GM18868 (cell line): ENCODE measurements at regions not wholly inside any gene's neighbourhood (a gene's known extent, or its start where the extent isn't known, plus 50 kb on each side); places are given as distances from the start of the nearest gene placed in this dataset.
"Not testable (repeated sequence)": the region's sequence is repeated elsewhere in the genome, so short reads cannot be mapped to it uniquely, and the experiment has no call there.

Experiments
- ATAC-seq: cut with Tn5 transposase; IDR thresholded peaks from one replicate; pipeline ENCODE4 v1.9.1; 2021; ENCODE audit warnings: mild to moderate bottlenecking, moderate library complexity; ENCODE audit not compliant: unreplicated experiment

- no peak for ATAC-seq
These were observed 338.0 kb upstream of the PTCHD4 start for GRCh38 chr6:48449002-48449401.

- ATAC-seq, result no peak
These were observed 336.3 kb upstream of the PTCHD4 start for GRCh38 chr6:48447251-48447650.

GRCh38 chr6:48429610-48430009, 318.6 kb upstream of the PTCHD4 start:
- ATAC-seq, result no peak

- ATAC-seq, result no peak
These were observed 318.0 kb upstream of the PTCHD4 start for GRCh38 chr6:48429021-48429420.

GRCh38 chr6:48426636-48427035, 315.6 kb upstream of the PTCHD4 start:
- ATAC-seq, result no peak

- no peak for ATAC-seq
These were observed 312.8 kb upstream of the PTCHD4 start for GRCh38 chr6:48423640-48424365.

- peak; percentile 83 for ATAC-seq
These were observed 309.0 kb upstream of the PTCHD4 start for GRCh38 chr6:48419992-48420391.

- ATAC-seq, result no peak
These were observed 306.9 kb upstream of the PTCHD4 start for GRCh38 chr6:48417927-48418326.

- ATAC-seq, result no peak
These were observed 301.7 kb upstream of the PTCHD4 start for GRCh38 chr6:48412656-48413055.

GRCh38 chr6:48404927-48405326, 293.9 kb upstream of the PTCHD4 start:
- ATAC-seq, result no peak

GRCh38 chr6:48403587-48403986, 292.6 kb upstream of the PTCHD4 start:
- no peak for ATAC-seq

GRCh38 chr6:48401016-48401415, 290.0 kb upstream of the PTCHD4 start:
- no peak for ATAC-seq

- no peak for ATAC-seq
These were observed 286.9 kb upstream of the PTCHD4 start for GRCh38 chr6:48397887-48398286.

- no peak for ATAC-seq
These were observed 278.4 kb upstream of the PTCHD4 start for GRCh38 chr6:48389146-48390043.

GRCh38 chr6:48388044-48388443, 277.0 kb upstream of the PTCHD4 start:
- no peak for ATAC-seq

- no peak for ATAC-seq
These were observed 267.9 kb upstream of the PTCHD4 start for GRCh38 chr6:48378884-48379407.

GRCh38 chr6:48377115-48377514, 266.1 kb upstream of the PTCHD4 start:
- no peak for ATAC-seq

GRCh38 chr6:48371226-48371625, 260.2 kb upstream of the PTCHD4 start:
- not testable (repeated sequence) for ATAC-seq

GRCh38 chr6:48369100-48369499, 258.1 kb upstream of the PTCHD4 start:
- no peak for ATAC-seq

- no peak for ATAC-seq
These were observed 214.7 kb upstream of the PTCHD4 start for GRCh38 chr6:48325701-48326100.

- ATAC-seq, result no peak
These were observed 207.7 kb upstream of the PTCHD4 start for GRCh38 chr6:48318670-48319069.

- no peak for ATAC-seq
These were observed 204.9 kb upstream of the PTCHD4 start for GRCh38 chr6:48315915-48316314.
